Activated CD4-positive, alpha-beta T cell treated with anti-CD3 and anti-CD28 coated beads, Interleukin-2, amount 50 U/mL, for 1 hour (primary cell): ENCODE measurements at regions not wholly inside any gene's neighbourhood (a gene's known extent, or its start where the extent isn't known, plus 50 kb on each side); places are given as distances from the start of the nearest gene placed in this dataset.

Experiments used
- DNase-seq: peaks from one replicate; pipeline ENCODE4 v3.0.0-alpha.2; 2020

- no peak for DNase-seq
These were observed 58.4 kb downstream of the SLC25A47 start for GRCh38 chr14:100381395-100382105.

GRCh38 chr14:100382106-100382455 is 58.9 kb downstream of the SLC25A47 start:
- no peak for DNase-seq

DNA sequence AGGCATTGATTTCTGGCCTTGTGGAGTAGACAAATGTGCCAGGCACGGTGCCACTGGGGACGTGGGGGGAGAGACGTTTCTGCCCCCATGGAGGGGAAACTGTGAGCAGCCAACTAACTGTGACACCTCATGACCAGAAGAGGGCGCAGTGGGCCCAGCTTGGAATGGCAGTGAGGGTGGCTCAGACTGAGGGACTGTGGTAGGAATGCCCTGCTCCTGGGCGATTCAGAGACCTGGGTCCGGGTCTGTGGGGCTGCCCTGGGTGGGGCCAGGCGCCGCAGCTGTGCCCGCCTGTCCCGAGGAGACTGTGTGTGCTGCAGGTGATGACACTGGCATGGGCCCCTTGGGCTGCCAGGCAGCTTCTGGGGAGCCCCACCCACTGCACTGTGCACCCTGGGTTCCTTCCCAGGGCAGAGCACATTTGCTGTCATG is 60.6 kb downstream of the SLC25A47 start:
- peak; percentile 65 for DNase-seq

- DNase-seq = no peak
These were observed 61.1 kb downstream of the SLC25A47 start for GRCh38 chr14:100384277-100384676.

- DNase-seq = no peak
These were observed 62.0 kb downstream of the SLC25A47 start for GRCh38 chr14:100384819-100385813.

DNA sequence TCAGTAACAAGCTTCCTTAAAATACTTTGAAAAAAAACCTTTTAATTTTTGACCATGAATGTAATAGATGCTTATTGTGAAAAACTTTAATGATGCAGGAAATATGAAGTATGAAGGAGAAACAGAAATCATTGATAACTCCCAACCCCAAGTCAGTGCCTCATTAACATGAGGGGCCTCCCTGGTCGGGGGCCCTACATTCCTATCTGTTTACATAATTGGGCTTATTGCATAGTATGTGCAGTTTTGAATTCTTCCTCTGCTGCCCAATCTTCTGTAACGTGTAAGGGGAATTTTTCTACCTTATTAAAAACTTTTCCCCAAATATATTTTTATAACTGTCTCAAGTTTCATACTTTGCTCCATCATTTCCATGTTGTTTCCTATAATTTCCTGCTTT is 63.0 kb downstream of the SLC25A47 start:
- no peak for DNase-seq

DNA sequence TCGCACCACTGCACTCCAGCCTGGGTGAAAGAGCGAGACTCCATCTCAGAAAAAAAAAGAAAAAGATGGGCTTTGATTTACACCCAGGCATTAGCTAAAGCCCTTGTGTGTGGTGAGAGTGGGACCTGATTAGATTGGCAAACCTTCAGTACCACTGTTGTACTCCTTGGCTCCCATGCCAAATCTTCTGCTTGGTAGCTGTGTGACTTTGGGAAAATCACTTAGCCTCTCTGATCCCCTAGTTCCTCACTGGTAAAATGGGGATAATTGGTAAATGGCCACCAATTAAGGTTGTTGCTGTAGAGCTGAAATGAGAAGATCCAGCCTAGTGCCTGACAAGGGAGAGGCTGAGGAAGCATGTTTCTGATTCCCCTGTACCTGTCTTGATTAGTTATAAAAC is 63.7 kb downstream of the SLC25A47 start:
- DNase-seq = no peak

DNA sequence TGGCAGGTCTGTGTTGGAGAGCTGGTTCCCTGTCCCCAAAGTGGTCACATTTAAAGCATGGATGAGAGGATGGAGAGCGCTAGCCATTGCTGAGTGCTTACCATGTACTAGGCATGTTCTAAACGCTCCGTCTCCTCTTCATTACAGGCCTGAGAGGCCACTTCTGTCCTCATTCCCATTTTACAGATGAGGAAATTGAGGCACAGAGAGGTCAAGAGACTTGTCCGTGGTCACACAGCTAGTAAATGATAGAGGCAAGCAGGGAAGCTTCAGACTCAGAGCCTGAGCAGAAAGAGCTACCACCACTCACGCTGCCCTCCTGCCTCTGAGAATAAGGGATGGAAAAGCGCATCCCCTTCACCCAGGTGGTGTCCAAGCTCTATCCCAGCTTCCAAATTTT is 64.3 kb downstream of the SLC25A47 start:
- no peak for DNase-seq

DNA sequence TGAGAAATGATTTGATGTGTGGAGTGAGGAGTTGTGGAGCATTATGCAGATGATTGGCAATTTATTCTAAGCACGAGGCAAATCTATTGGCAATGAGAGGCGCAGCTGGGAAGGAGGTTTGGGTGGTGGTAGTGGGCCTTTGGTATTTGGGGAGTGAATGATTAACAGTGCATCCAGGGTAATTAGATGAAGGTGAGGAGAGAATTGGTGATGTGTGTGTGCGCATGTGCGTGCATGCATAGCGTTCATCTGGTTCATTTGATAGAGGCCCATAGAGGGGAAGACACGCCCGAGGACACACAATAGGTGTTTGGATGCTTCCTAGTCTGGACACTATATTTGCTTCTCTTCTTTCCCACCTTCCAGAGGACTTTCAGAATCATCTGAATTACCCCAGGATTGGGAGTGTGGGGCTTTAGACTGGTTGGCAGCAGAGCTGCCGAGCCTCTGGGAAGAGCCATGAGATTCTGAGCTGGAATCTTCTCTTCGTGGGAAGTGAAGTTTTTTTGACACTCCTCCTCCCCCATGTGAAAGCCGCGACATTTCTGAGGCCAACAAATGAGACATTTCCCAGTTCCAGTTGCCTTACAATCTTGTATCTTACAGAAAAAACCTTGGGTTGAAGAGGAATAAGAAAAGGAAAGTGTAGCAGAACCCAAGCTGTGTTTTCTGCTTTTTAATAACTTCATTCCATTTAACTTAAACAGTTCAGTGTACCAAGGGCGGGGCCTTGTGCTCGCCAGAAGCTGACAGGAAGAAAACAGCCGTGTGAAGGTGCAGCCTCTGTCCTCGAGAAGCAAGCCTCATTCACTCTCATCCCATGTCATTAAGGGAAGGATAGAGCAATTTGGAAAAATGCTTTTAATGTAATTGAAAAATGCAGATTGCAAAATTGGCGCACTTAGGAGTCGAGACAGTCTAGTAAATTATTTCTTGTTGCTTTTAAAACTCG is 65.2 kb downstream of the SLC25A47 start:
- DNase-seq = no peak

DNA sequence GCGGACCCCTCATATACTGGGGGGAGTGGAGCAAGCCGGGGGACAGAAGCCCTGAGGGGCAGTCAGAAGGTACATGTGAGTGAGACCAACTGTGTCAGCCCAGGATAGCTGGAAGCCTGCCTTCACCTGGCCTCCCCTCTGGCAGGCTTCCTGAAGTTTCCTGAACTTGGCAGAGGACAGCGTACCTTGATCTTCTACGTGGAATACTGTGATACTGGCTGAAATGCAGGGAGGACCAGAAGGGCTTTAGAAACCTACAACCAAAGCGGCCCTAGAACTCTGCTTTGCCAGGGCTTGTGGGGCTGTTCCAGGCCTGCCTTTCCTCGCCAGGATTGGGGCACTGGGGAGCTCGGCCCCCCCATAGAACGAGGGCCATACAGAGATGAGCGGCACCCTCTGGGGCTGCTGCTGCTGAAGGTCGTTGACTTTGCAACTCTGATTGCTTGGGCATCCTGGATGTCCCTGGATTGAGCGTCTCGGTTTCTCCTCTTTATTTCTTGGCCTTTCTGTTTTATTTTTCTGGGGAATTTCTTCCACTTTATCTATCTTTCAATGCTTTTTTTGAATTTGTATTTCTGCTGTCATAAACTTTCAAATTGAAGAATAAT is 66.5 kb downstream of the SLC25A47 start:
- DNase-seq = no peak

GRCh38 chr14:100391173-100391572 is 68.0 kb downstream of the SLC25A47 start:
- no peak for DNase-seq

- DNase-seq = no peak
These were observed 68.6 kb downstream of the SLC25A47 start for GRCh38 chr14:100391724-100392123.

DNA sequence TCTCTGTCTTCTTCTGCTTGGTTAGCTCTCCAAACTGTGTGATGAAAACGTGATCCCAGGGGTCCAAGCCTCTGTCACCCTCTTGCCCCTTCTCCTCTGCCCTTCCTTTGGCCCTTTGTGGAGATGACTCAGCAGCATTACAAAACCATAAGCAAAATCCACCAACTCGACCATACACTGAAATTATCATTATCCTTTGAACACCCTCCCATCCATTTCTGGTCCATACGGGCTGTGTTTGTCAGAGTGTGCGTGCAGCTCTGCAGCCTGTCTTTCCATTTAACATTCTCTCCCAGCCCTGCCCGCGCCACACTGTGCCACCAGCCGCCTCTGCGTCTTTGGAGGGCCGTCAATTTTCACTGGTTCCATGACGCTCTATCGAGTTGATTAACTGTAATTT is 69.2 kb downstream of the SLC25A47 start:
- DNase-seq = no peak

DNA sequence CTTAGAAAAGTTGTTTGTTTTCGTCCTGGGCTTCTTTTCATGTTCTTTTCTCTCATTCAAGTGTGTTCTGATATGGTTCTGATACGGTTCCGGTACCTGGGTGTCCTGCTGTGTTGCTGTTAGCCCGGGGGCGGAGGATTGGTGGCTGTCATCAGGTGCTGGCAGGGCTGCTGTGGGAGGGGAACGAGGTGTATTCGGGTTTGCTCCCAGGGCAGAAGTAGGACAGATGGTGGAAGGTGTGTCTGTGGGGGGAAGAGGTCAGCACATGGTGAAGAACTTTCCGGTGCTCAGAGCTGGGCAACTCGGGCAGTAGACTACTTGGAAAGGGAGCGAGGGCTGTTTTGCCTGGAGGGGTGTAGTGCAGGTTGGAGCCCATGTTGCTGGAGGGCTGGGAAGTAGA is 70.2 kb downstream of the SLC25A47 start:
- DNase-seq = no peak

DNA sequence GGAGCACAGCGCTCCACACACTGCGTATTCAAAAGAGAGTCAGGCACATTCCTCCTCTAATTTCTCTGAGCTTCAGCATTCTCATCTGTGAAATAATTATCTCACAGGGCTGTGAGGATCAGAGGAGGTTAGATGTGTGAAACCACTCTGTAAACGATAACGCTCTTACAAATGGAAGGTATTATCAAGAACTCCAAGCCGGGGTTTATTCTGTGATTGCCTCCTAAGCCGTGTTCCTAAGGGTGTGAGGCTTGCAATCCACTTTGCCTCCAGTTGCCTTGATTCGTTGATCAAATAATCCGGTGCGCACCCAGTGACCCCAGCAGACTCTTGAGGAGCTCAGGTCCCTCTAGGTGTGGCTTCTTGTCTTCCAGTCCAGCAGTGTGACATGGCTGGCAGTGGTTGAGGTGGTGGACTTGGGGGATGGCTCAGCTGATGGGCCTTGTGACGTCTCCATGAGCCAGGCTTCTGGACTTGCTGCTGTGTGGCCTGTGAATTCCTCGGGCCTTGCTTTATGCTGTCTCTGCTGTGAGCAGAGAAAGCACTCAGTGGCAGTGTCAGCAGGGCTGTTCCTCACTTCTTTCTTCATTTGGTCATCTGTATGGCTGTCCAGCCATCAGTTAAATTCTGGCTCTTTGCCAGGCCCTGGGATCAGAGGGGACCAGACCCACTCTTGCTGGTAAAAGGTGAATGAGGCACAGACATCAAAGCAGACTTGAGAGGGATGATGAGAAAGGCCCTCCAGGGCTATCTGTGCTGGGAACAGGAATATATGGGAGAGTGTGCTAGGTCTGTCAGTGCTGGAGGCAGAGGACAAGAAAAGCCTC is 71.0 kb downstream of the SLC25A47 start:
- DNase-seq = no peak

DNA sequence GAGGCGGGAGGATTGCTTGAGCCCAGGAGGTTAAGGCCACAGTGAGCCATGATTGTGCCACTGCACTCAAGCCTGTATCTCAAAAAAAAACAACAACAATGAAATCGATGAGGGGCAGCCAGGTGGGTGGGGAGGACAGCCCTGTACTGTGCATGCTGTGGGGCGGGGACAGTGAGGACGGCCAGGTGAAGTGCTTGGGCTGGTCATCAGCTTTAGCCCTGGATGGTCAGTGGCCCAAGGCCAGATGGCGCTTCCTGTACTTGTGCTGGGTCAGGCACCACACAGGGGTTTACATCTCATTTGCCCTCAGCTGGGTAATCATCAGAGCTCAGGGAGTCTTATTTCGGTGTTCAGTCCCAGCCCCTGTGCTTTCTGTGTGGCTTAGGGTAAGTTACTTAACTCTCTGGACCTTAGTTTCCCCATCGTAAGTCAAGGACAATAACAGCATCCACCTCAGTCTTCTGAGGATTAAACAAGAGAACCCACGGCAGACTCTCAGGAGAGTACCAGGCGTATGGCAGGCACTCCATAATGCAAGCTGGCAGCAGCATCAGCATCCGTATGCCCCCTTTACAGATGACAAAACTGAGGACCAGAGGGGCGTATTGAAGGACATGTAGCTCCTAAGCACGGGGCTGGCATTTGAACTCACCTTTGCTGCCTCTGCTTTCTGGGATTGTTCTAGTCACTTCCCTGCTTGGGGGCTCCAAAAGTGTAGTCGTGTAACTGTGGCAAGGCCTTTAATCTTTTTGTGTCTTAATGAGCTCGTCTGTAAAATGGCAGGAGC is 71.9 kb downstream of the SLC25A47 start:
- DNase-seq = no peak

- DNase-seq = no peak
These were observed 73.2 kb downstream of the SLC25A47 start for GRCh38 chr14:100396266-100396795.

DNA sequence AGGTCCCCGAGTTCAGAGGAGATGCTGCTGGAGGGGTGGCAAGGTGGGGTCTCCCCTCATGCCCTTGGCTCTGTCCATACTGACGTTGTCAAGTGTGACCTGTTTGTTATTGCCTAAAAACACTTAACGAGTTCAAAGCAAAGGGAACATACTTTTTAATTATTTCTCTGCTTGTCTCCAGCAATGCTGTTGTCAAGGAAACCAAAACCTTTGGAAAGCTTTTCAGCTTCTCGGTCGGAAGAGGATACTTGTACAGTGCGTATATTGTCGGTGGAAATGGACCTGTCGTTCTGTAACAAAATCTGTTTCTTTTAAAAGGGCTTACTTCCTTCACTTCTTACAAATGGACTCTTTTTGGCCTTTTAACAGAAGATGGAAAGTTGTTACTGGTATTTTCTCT is 73.9 kb downstream of the SLC25A47 start:
- no peak for DNase-seq

GRCh38 chr14:100398044-100398443 is 74.9 kb downstream of the SLC25A47 start:
- no peak for DNase-seq

- DNase-seq = no peak
These were observed 76.1 kb downstream of the SLC25A47 start for GRCh38 chr14:100399052-100399849.
